Stimulated activated CD8-positive, alpha-beta memory T cell treated with anti-CD3 and anti-CD28 coated beads, Interleukin-2, amount 100 ng/mL, for 1 hour (primary cell): ENCODE measurements at regions not wholly inside any gene's neighbourhood (a gene's known extent, or its start where the extent isn't known, plus 50 kb on each side); places are given as distances from the start of the nearest gene placed in this dataset.

Source experiments
- DNase-seq, 2 donors: peaks; one replicate each; pipeline ENCODE4 v3.0.0-alpha.2; 2020; ENCODE audit warnings: low read depth in 2 of 2

GRCh38 chr3:43207628-43208085 lies 78.7 kb upstream of the SNRK start:
- no peak for DNase-seq

GRCh38 chr3:43206632-43207031 lies 79.7 kb upstream of the SNRK start:
- DNase-seq: no peak

- no peak for DNase-seq
Observed at GRCh38 chr3:43206105-43206504, 80.2 kb upstream of the SNRK start.

DNA sequence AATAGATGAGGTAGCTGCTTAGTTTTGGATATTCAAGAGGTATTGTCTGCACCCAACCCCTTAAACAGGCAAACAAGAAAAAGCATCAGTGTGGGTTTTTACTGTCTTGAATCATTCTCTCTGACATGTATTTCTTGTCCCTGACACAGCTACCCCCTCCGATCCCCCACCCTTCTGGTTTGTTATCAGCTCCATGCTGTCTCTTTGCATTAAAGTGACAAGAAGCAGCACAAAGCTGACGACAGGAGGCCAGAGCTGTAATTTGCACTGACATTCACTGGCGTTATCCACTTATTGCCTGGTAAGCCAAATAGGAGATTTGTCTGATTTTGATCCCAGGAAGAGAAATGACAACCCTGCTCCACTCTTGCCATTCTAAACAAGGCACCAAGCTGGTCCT lies 83.3 kb upstream of the SNRK start:
- DNase-seq: no peak

DNA sequence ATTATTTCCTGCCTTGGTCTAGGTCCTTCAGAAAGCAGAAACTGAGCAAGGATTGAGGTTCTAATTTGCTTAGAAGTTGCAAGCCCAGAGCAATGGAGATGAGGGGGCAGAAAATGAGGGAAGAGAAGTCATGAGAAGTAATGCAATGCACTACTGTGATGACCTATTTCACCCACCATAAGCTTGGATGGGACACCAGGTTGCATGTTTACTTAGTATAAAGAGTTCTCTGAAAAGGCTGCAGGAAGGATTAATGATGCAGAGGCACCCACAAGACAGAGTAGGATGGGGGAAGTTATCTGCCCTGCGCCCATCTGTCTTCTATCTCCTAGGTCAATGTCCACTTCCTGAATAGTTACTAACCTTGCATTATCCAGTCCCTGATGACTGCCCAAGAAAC lies 84.8 kb upstream of the SNRK start:
- DNase-seq: no peak

- DNase-seq: no peak
Observed at GRCh38 chr3:43199645-43200306, 86.6 kb upstream of the SNRK start.

DNA sequence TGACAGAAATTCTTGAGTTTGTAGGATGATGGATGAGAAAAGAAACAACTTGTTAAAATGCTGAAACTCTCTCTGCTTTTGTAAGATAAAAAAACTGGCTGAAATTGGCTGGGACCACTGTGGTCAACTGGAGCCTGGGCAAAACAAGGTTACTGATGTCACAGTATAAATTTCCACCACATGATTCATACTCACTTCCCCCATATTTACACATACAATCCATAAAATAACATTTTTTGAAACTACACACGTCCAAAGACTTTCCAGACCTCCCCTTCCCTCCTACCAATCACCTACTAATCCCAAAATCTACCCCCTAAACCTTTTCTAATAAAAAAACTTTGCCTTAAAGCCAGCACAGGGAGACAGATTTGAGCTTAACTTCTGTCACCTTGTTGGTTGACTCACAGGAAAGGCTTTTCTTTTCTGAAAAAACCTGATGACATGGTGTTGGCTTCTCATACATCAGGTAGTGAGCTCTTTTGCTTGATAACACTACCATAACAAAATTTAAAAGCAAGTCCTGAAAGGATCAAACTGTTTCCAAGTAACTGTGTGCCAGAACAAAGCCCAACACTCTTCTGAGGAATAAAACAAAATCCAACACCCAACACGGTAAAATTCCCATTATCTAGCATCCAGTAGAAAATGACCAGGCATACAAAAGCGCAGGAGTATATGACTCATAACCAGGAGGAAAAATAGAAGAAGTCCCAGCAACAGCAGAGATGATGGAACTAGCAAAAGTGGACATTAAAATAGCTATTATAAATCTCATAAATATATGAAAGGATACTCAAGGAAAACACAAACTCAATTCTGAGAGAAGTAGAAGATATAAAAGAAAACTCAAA lies 87.3 kb upstream of the SNRK start:
- no peak for DNase-seq

- DNase-seq: no peak
Observed at GRCh38 chr3:43198301-43198700, 88.0 kb upstream of the SNRK start.

DNA sequence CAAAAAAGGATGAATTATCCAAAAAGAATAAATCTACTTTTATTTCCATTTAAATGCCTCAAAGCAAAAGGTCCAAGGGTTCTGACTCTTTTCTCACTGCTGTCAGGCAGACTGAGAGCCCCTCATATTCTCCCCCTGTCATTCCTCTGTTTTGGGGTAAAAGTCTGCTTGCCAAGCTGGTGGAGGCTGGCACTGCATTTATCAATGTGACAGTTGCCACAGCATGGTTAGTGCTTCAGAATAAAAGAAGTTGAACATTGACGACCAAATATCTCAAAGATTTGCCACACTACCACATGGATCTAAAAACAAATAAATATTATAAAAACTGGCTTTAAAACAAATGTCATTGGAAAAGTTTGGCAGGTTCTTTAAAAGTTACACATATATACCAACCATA lies 89.2 kb upstream of the SNRK start:
- no peak for DNase-seq

DNA sequence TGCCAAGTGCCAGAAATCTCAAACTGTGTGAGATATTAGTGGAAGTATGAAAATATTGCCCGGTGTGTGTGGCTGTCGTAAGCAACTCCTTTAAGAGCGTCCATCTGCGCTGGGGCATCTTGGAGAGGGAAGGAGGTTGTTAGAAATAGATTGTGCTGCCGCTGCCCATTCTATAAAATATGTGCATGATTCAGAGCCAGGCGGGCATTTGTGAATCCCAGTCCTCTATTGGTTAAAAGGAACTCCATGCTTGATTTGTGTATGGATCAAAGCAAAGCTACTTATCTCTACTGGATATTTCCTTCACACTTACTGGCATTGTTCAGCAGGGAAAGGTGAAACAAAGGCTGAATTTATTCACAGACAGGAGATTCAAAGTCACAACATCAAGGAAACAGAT lies 89.6 kb upstream of the SNRK start:
- DNase-seq: no peak

DNA sequence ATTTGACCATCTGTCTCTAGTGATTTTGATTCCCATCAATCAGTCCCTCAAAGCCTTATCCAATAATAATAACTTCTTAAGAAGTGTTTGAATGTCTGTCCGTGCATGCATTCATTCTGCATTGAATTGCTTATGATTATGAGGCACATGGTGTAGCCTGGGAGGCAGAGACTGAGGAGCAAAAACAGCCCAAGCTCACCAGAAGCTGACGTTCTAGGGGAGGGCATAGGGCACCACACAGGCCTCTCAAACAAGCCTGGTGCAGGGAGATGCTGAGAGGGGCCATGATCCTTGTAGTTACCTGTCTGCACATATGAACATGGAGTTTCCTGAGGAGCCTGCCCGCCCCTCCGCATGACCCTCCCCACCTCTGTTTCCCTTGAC lies 89.2 kb upstream of the POMGNT2 start:
- DNase-seq: no peak

DNA sequence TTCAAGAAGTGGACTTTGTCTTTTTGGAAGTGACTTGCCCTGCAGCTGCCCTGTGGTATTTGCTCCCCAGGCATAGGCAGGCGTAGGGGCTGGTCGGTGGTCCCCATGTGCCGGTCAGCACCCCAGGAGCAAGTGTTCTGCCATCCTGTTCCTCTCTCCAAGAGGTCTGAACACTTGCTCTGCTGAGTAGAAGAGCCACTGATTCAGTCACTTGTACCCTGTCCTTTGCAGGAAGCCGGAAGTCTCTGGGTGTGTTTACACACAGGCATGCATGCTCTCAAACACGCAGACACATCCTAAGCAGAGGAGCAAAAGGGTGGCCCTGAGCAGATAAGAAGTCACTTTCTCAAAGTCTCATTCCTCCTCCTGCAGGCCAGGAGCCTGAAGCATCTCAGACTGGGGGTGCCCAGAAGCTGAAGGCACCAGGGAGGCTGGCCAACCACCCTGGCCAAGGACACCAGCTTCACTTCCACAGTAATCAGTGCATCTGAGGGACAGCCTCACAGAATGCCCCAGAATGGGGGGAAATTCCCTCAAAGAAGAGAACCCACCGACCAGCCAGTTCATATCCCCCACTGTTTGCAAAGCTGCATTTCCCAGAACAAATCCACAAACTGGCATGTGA lies 88.7 kb upstream of the POMGNT2 start:
- no peak for DNase-seq

DNA sequence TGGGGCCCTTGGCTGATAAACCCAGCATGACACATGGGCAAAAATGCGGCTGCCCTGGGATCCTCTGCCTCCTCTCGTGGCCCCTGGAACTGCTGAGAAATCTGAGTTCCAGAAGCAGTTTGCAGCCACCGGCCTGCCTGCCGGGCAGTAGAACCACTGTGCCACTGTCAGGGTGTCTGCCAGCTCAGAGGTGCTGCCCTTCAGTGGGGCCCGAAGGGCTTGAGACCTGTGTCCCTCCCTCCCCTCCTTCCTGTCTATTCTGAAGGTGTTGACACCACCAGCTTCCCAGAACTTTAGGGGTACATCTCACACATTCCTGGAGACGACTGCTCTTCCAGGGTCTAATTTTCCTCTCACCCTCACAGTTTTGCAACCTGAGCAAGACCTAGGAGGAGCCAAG lies 88.2 kb upstream of the POMGNT2 start:
- DNase-seq: no peak

- no peak for DNase-seq
Observed at GRCh38 chr3:43192028-43192427, 86.1 kb upstream of the POMGNT2 start.

- DNase-seq: no peak
Observed at GRCh38 chr3:43191116-43191515, 85.2 kb upstream of the POMGNT2 start.

DNA sequence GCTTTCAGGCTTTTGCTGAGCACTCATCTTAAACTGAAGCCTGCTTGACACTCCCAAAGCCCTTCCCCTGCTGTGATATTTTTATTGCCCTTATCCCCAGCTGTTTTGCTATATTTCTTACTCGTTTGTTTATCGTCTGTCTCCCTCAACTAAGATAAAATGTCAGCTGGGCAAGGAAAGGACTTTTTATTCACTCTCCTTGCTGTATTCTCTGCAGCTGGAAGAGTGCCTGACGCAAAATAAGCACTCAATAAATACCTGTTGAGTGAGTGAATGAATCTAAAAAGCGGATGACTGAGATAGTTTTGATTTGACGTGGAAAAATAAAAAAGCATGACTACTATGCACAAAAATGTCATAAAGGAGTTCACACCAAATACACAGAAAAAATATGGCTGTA lies 84.8 kb upstream of the POMGNT2 start:
- no peak for DNase-seq

GRCh38 chr3:43187836-43188479 lies 82.1 kb upstream of the POMGNT2 start:
- DNase-seq: no peak

DNA sequence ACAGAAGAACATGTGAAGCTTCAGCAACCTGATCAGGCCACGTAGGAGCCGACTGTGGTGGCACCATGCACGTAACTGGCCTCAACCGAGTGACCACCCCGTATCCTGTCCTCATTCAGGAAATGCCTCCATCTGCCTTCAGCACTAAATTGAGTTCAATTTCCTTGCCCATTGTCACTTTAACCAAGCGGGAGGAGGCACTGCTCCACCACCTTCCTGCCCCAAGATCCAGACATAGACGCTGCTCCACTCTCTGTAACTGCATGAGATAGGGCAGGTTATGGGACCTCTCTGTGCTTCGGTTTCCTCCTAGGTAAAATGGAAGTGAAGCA lies 80.1 kb upstream of the POMGNT2 start:
- DNase-seq: no peak

GRCh38 chr3:43185274-43185982 lies 79.5 kb upstream of the POMGNT2 start:
- DNase-seq: no peak

DNA sequence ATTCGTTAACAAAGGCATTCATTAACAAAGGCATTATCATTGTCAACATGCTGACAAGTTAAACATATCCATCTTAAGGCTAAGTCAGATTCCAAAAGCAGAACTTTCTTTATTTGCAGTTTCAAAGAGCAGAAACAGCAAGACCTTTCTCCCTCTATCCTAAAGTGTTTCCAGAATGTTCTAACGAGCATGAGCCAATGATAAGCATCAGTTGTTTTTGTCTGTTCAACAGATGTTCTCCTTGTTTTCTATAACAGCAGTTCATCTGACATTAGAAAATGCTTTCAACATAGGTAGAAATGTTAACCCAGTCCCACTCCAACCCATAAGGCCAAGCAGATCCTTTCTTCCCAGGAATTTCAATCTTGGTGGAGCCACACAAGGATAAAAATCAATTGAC lies 77.6 kb upstream of the POMGNT2 start:
- DNase-seq: no peak

GRCh38 chr3:43181202-43181821 lies 75.4 kb upstream of the POMGNT2 start:
- DNase-seq: no peak

GRCh38 chr3:43180694-43181093 lies 74.8 kb upstream of the POMGNT2 start:
- no peak for DNase-seq
